ENCODE measurements at regions not wholly inside any gene's neighbourhood (a gene's known extent, or its start where the extent isn't known, plus 50 kb on each side); places are given as distances from the start of the nearest gene placed in this dataset.

GRCh38 chr4:114273238-114273637 lies 293.8 kb upstream of the ARSJ start:
- H3K4me3 ChIP-seq (ENCODE audit: severe bottlenecking), result no peak overlapping the region
- H3K4me1 ChIP-seq (ENCODE audit: insufficient read depth, poor library complexity, severe bottlenecking), result peaks cover 27% of the 10 kb centered on the region
- DNase-seq (ENCODE audit: low spot score) (no peak), ATAC-seq (ENCODE audit: low read depth) (no peak)
- no peaks in the 10 kb centered on the region for H3K9me3 ChIP-seq (ENCODE audit: severe bottlenecking)
- no peaks in the 10 kb centered on the region for H3K36me3 ChIP-seq (ENCODE audit: low read depth)
- TF ChIP-seq CTCF (IDR thresholded peaks at IDR 0.05; ENCODE audit: poor library complexity, severe bottlenecking), result no peak
- peak overlapping the region; percentile 81 for H3K27ac ChIP-seq (ENCODE audit: poor library complexity, severe bottlenecking)
- H3K27me3 ChIP-seq (ENCODE audit: insufficient read depth, poor library complexity, severe bottlenecking), result no peaks in the 10 kb centered on the region

GRCh38 chr4:114277690-114278089 lies 298.2 kb upstream of the ARSJ start:
- ATAC-seq (ENCODE audit: low read depth), result no peak
- H3K4me1 ChIP-seq (ENCODE audit: insufficient read depth, poor library complexity, severe bottlenecking), result peaks cover 5% of the 10 kb centered on the region
- DNase-seq (ENCODE audit: low spot score), result no peak
- H3K9me3 ChIP-seq (ENCODE audit: severe bottlenecking), result no peaks in the 10 kb centered on the region
- H3K27ac ChIP-seq (ENCODE audit: poor library complexity, severe bottlenecking), result no peak overlapping the region
- TF ChIP-seq CTCF (IDR thresholded peaks at IDR 0.05; ENCODE audit: poor library complexity, severe bottlenecking), result no peak
- no peaks in the 10 kb centered on the region for H3K36me3 ChIP-seq (ENCODE audit: low read depth)
- H3K27me3 ChIP-seq (ENCODE audit: insufficient read depth, poor library complexity, severe bottlenecking), result no peaks in the 10 kb centered on the region
- H3K4me3 ChIP-seq (ENCODE audit: severe bottlenecking), result no peak overlapping the region

GRCh38 chr4:114279066-114279465 lies 299.6 kb upstream of the ARSJ start:
- no peaks in the 10 kb centered on the region for H3K9me3 ChIP-seq (ENCODE audit: severe bottlenecking)
- no peak for TF ChIP-seq CTCF (IDR thresholded peaks at IDR 0.05; ENCODE audit: poor library complexity, severe bottlenecking)

GRCh38 chr4:114279711-114280110 lies 300.3 kb upstream of the ARSJ start:
- no peaks in the 10 kb centered on the region for H3K27me3 ChIP-seq (ENCODE audit: insufficient read depth, poor library complexity, severe bottlenecking)
- no peak for TF ChIP-seq CTCF (IDR thresholded peaks at IDR 0.05; ENCODE audit: poor library complexity, severe bottlenecking)
- H3K4me3 ChIP-seq (ENCODE audit: severe bottlenecking), result no peak overlapping the region
- no peaks in the 10 kb centered on the region for H3K4me1 ChIP-seq (ENCODE audit: insufficient read depth, poor library complexity, severe bottlenecking)
- H3K9me3 ChIP-seq (ENCODE audit: severe bottlenecking), result no peaks in the 10 kb centered on the region
- no peaks in the 10 kb centered on the region for H3K36me3 ChIP-seq (ENCODE audit: low read depth)
- H3K27ac ChIP-seq (ENCODE audit: poor library complexity, severe bottlenecking), result no peak overlapping the region
- no peak for DNase-seq (ENCODE audit: low spot score)
- ATAC-seq (ENCODE audit: low read depth), result no peak

More at GRCh38 chr4:114279066-114279465, 299.6 kb upstream of the ARSJ start:
- H3K36me3 ChIP-seq (ENCODE audit: low read depth), result no peaks in the 10 kb centered on the region
- ATAC-seq (ENCODE audit: low read depth), result no peak
- no peak overlapping the region for H3K27ac ChIP-seq (ENCODE audit: poor library complexity, severe bottlenecking)
- no peak for DNase-seq (ENCODE audit: low spot score)
- H3K4me1 ChIP-seq (ENCODE audit: insufficient read depth, poor library complexity, severe bottlenecking), result no peaks in the 10 kb centered on the region
- no peaks in the 10 kb centered on the region for H3K27me3 ChIP-seq (ENCODE audit: insufficient read depth, poor library complexity, severe bottlenecking)
- H3K4me3 ChIP-seq (ENCODE audit: severe bottlenecking), result no peak overlapping the region

- no peak for DNase-seq (ENCODE audit: low spot score)
- TF ChIP-seq CTCF (IDR thresholded peaks at IDR 0.05; ENCODE audit: poor library complexity, severe bottlenecking), result no peak
- ATAC-seq (ENCODE audit: low read depth), result no peak
- no peaks in the 10 kb centered on the region for H3K27me3 ChIP-seq (ENCODE audit: insufficient read depth, poor library complexity, severe bottlenecking)
- no peak overlapping the region for H3K4me3 ChIP-seq (ENCODE audit: severe bottlenecking)
- H3K27ac ChIP-seq (ENCODE audit: poor library complexity, severe bottlenecking), result no peak overlapping the region
- no peaks in the 10 kb centered on the region for H3K36me3 ChIP-seq (ENCODE audit: low read depth)
- H3K4me1 ChIP-seq (ENCODE audit: insufficient read depth, poor library complexity, severe bottlenecking), result no peaks in the 10 kb centered on the region
- H3K9me3 ChIP-seq (ENCODE audit: severe bottlenecking), result no peaks in the 10 kb centered on the region
Observed at GRCh38 chr4:114280645-114281044, 301.2 kb upstream of the ARSJ start.

Data from RWPE2 (cell line).